CD14-positive monocyte (primary cell): ENCODE measurements at regions not wholly inside any gene's neighbourhood (a gene's known extent, or its start where the extent isn't known, plus 50 kb on each side); places are given as distances from the start of the nearest gene placed in this dataset.

Source experiments
- DNase-seq, 3 donors: peaks; one replicate each; pipeline ENCODE4 v3.0.0-alpha.2; 2011 to 2022
- H2AFZ ChIP-seq: 2 replicates; pipeline ENCODE4 v1.6.0; 2012; ENCODE audit warnings: mild to moderate bottlenecking, low read depth, low read length, inconsistent platforms; ENCODE audit not compliant: insufficient read depth, poor library complexity, severe bottlenecking
- H3K27ac ChIP-seq, 2 donors: 1 replicate in 1 of 2; 2 replicates in 1 of 2; pipeline ENCODE4 v1.5.1; 2012 to 2013; ENCODE audit warnings: low read length in 2 of 2, control low read depth in 1 of 2, inconsistent platforms in 1 of 2, low read depth in 1 of 2, mild to moderate bottlenecking in 1 of 2
- H3K27me3 ChIP-seq, 2 donors: one replicate each; pipeline versions ENCODE4 v1.6.0 to v1.6.1; 2011 to 2013; ENCODE audit warnings: low read length in 2 of 2; ENCODE audit not compliant: control insufficient read depth in 2 of 2, insufficient read depth in 2 of 2
- H3K36me3 ChIP-seq, 2 donors: replicated peaks in 1 of 2; 1 replicate in 1 of 2; 2 replicates in 1 of 2; pipeline versions ENCODE4 v1.5.1 to v1.6.1; 2012 to 2013; ENCODE audit warnings: low read length in 2 of 2, control low read depth in 1 of 2, inconsistent platforms in 1 of 2, mild to moderate bottlenecking in 1 of 2; ENCODE audit not compliant: insufficient read depth in 2 of 2, control insufficient read depth in 1 of 2
- H3K4me1 ChIP-seq, 2 donors: 1 replicate in 1 of 2; 2 replicates in 1 of 2; pipeline versions ENCODE4 v1.5.1 to v1.6.1; 2012 to 2013; ENCODE audit warnings: low read length in 2 of 2, control low read depth in 1 of 2, inconsistent platforms in 1 of 2, mild to moderate bottlenecking in 1 of 2, moderate library complexity in 1 of 2; ENCODE audit not compliant: insufficient read depth in 2 of 2, control insufficient read depth in 1 of 2
- H3K4me2 ChIP-seq: replicated peaks from 2 replicates; pipeline ENCODE3; 2012; ENCODE audit warnings: low read length, moderate library complexity, mild to moderate bottlenecking; ENCODE audit not compliant: poor library complexity, severe bottlenecking; ENCODE audit errors: extremely low read depth
- H3K4me3 ChIP-seq, 3 experiments: fragments of 200-600 bp in 1 of 3; sonication (generic) in 1 of 3; replicated peaks in 1 of 3; 1 replicate in 2 of 3; 2 replicates in 1 of 3; pipeline ENCODE4 v1.5.1; 2011 to 2013; ENCODE audit warnings: low read length in 3 of 3, mild to moderate bottlenecking in 3 of 3, control low read depth in 2 of 3, low read depth in 2 of 3, inconsistent platforms in 1 of 3, moderate library complexity in 1 of 3
- H3K79me2 ChIP-seq: 2 replicates; pipeline ENCODE4 v1.6.0; 2012; ENCODE audit warnings: mild to moderate bottlenecking, control low read depth, inconsistent platforms, low read length, moderate library complexity; ENCODE audit not compliant: insufficient read depth
- H3K9ac ChIP-seq: 2 replicates; pipeline ENCODE4 v1.6.0; 2017; ENCODE audit warnings: low read length, mild to moderate bottlenecking; ENCODE audit not compliant: insufficient read depth, poor library complexity, severe bottlenecking
- H3K9me3 ChIP-seq, 2 donors: replicated peaks in 1 of 2; 1 replicate in 1 of 2; 2 replicates in 1 of 2; pipeline versions ENCODE4 v1.5.1 to v1.6.1; 2012 to 2013; ENCODE audit warnings: low read length in 2 of 2, control low read depth in 1 of 2; ENCODE audit not compliant: control insufficient read depth in 1 of 2, insufficient read depth in 1 of 2
- H4K20me1 ChIP-seq: 2 replicates; pipeline ENCODE4 v1.6.0; 2012; ENCODE audit warnings: mild to moderate bottlenecking, low read length, control low read depth, moderate library complexity; ENCODE audit not compliant: insufficient read depth
- H3K27ac Mint-ChIP-seq, 7 donors: one replicate each; pipeline ENCODE4 v1.8.0; 2020; ENCODE audit warnings: mild to moderate bottlenecking in 7 of 7, mixed read lengths in 7 of 7, moderate library complexity in 6 of 7, inconsistent platforms in 2 of 7
- H3K27me3 Mint-ChIP-seq, 3 donors: one replicate each; pipeline ENCODE4 v1.8.0; 2021 to 2022; ENCODE audit warnings: low read depth in 3 of 3, mild to moderate bottlenecking in 3 of 3, mixed read lengths in 3 of 3, moderate library complexity in 3 of 3, inconsistent platforms in 1 of 3
- H3K36me3 Mint-ChIP-seq, 2 donors: one replicate each; pipeline ENCODE4 v1.8.0; 2020; ENCODE audit warnings: mixed read lengths in 2 of 2, inconsistent platforms in 1 of 2, mild to moderate bottlenecking in 1 of 2
- H3K4me1 Mint-ChIP-seq: one replicate; pipeline ENCODE4 v1.8.0; 2020; ENCODE audit warnings: mild to moderate bottlenecking, mixed read lengths
- H3K4me3 Mint-ChIP-seq, 2 donors: one replicate each; pipeline ENCODE4 v1.8.0; 2020; ENCODE audit warnings: mild to moderate bottlenecking in 2 of 2, mixed read lengths in 2 of 2, moderate library complexity in 1 of 2
- H3K9me3 Mint-ChIP-seq, 7 donors: one replicate each; pipeline ENCODE4 v1.8.0; 2020 to 2022; ENCODE audit warnings: mixed read lengths in 7 of 7, mild to moderate bottlenecking in 6 of 7, moderate library complexity in 6 of 7, inconsistent platforms in 2 of 7
- CTCF ChIP-seq: fragments of 200-600 bp; IDR thresholded peaks from one replicate; pipeline ENCODE4 v1.8.0; 2022; ENCODE audit warnings: antibody characterized with exemption, mild to moderate bottlenecking
- WGBS: methylation state at CpG from one replicate; pipeline ENCODE4 v1.1.5; 2013; ENCODE audit warnings: missing lambda C conversion rate; ENCODE audit not compliant: insufficient coverage; 5-methylcytosine and 5-hydroxymethylcytosine counted together
- intact Hi-C, 2 donors: fragments of 100-400 bp; cut with micrococcal nuclease; formaldehyde crosslinking; loops; one replicate each; pipeline versions ENCODE4 v1.15.0 to v1.15.1; 2023

- Histone ChIP-seq H3K9me3 (no peaks in the 10 kb centered on the region), H4K20me1 (no peaks in the 10 kb centered on the region), H3K4me2 (no peak overlapping the region), H3K79me2 (no peaks in the 10 kb centered on the region), H3K4me3 (no peak overlapping the region), H2AFZ (no peak overlapping the region), H3K27ac (no peak overlapping the region), H3K36me3 (no peaks in the 10 kb centered on the region), H3K4me1 (no peaks in the 10 kb centered on the region), H3K9ac (no peak overlapping the region), H3K27me3 (no peaks in the 10 kb centered on the region)
- H3K9me3 Mint-ChIP-seq, result peaks cover 0 to 2% (median 0%) of the 10 kb centered on the region in 7 donors
- WGBS, result no CpG with 5 or more reads among the region's 1 CpG
- TF ChIP-seq CTCF, result no peak
- no peaks in the 10 kb centered on the region for H3K4me1 Mint-ChIP-seq
- H3K4me3 Mint-ChIP-seq, result no peak overlapping the region
- no peak overlapping the region for H3K27ac Mint-ChIP-seq
- intact Hi-C loops, result no loop called here
- peaks cover 0 to 3% (median 1%) of the 10 kb centered on the region in 3 donors for H3K27me3 Mint-ChIP-seq
- DNase-seq, result no peak
- no peaks in the 10 kb centered on the region for H3K36me3 Mint-ChIP-seq
These were observed 285.6 kb upstream of the TPM1 start for GRCh38 chr15:62756995-62757360.

- Histone ChIP-seq H3K9me3 (no peaks in the 10 kb centered on the region), H3K27me3 (no peaks in the 10 kb centered on the region), H3K36me3 (no peaks in the 10 kb centered on the region), H2AFZ (no peak overlapping the region), H3K4me3 (no peak overlapping the region), H3K4me1 (no peaks in the 10 kb centered on the region), H3K9ac (no peak overlapping the region), H3K79me2 (no peaks in the 10 kb centered on the region), H3K4me2 (no peak overlapping the region), H3K27ac (no peak overlapping the region), H4K20me1 (no peaks in the 10 kb centered on the region)
- H3K4me1 Mint-ChIP-seq, result no peaks in the 10 kb centered on the region
- 98% methylated on average over 8 of the region's 10 CpGs for WGBS
- DNase-seq, result no peak
- TF ChIP-seq CTCF, result no peak
- no peak overlapping the region for H3K27ac Mint-ChIP-seq
- intact Hi-C loops, result no loop called here
- peaks cover 0 to 5% (median 1%) of the 10 kb centered on the region in 3 donors for H3K27me3 Mint-ChIP-seq
- peaks cover 0 to 2% (median 0%) of the 10 kb centered on the region in 7 donors for H3K9me3 Mint-ChIP-seq
- H3K36me3 Mint-ChIP-seq, result no peaks in the 10 kb centered on the region
- H3K4me3 Mint-ChIP-seq, result no peak overlapping the region
These were observed 285.0 kb upstream of the TPM1 start for GRCh38 chr15:62757535-62757934.
